ENCODE measurements at regions not wholly inside any gene's neighbourhood (a gene's known extent, or its start where the extent isn't known, plus 50 kb on each side); places are given as distances from the start of the nearest gene placed in this dataset.

- Histone ChIP-seq H3K27ac (ENCODE audit: low read depth, low read length) (no peak overlapping the region), H3K4me1 (ENCODE audit: control insufficient read depth, insufficient read depth, low read length, unreplicated experiment) (peaks cover 15% of the 10 kb centered on the region), H3K79me2 (ENCODE audit: control insufficient read depth, insufficient read depth, low read length, unreplicated experiment) (no peaks in the 10 kb centered on the region), H3K4me3 (ENCODE audit: low read depth, low read length) (no peak overlapping the region), H3K27me3 (ENCODE audit: insufficient read depth, low read length) (no peaks in the 10 kb centered on the region), H3K36me3 (ENCODE audit: insufficient read depth, low read length) (no peaks in the 10 kb centered on the region), H2AFZ (ENCODE audit: low read length, unreplicated experiment) (no peak overlapping the region)
These were observed 153.0 kb upstream of the ITGA4 start for GRCh38 chr2:181304011-181304844.

GRCh38 chr2:181305301-181306123 lies 151.7 kb upstream of the ITGA4 start:
- H3K4me3 ChIP-seq (ENCODE audit: low read depth, low read length), result no peak overlapping the region

GRCh38 chr2:181306785-181307184 lies 150.4 kb upstream of the ITGA4 start:
- Histone ChIP-seq H3K27ac (ENCODE audit: low read depth, low read length) (no peak overlapping the region), H3K27me3 (ENCODE audit: insufficient read depth, low read length) (no peaks in the 10 kb centered on the region), H3K4me1 (ENCODE audit: control insufficient read depth, insufficient read depth, low read length, unreplicated experiment) (peaks cover 15% of the 10 kb centered on the region), H3K36me3 (ENCODE audit: insufficient read depth, low read length) (no peaks in the 10 kb centered on the region), H3K79me2 (ENCODE audit: control insufficient read depth, insufficient read depth, low read length, unreplicated experiment) (no peaks in the 10 kb centered on the region), H3K4me3 (ENCODE audit: low read depth, low read length) (no peak overlapping the region), H2AFZ (ENCODE audit: low read length, unreplicated experiment) (peak overlapping the region; percentile 12)

More at GRCh38 chr2:181305301-181306123, 151.7 kb upstream of the ITGA4 start:
- Histone ChIP-seq H2AFZ (ENCODE audit: low read length, unreplicated experiment) (no peak overlapping the region), H3K4me1 (ENCODE audit: control insufficient read depth, insufficient read depth, low read length, unreplicated experiment) (peaks cover 15% of the 10 kb centered on the region), H3K27ac (ENCODE audit: low read depth, low read length) (no peak overlapping the region), H3K27me3 (ENCODE audit: insufficient read depth, low read length) (no peaks in the 10 kb centered on the region), H3K79me2 (ENCODE audit: control insufficient read depth, insufficient read depth, low read length, unreplicated experiment) (no peaks in the 10 kb centered on the region), H3K36me3 (ENCODE audit: insufficient read depth, low read length) (no peaks in the 10 kb centered on the region)

GRCh38 chr2:181307203-181307991 lies 149.8 kb upstream of the ITGA4 start:
- Histone ChIP-seq H3K27ac (ENCODE audit: low read depth, low read length) (no peak overlapping the region), H2AFZ (ENCODE audit: low read length, unreplicated experiment) (peak overlapping the region; percentile 12), H3K79me2 (ENCODE audit: control insufficient read depth, insufficient read depth, low read length, unreplicated experiment) (no peaks in the 10 kb centered on the region), H3K36me3 (ENCODE audit: insufficient read depth, low read length) (no peaks in the 10 kb centered on the region), H3K4me3 (ENCODE audit: low read depth, low read length) (no peak overlapping the region), H3K27me3 (ENCODE audit: insufficient read depth, low read length) (no peaks in the 10 kb centered on the region), H3K4me1 (ENCODE audit: control insufficient read depth, insufficient read depth, low read length, unreplicated experiment) (peaks cover 15% of the 10 kb centered on the region)

GRCh38 chr2:181308766-181309515 lies 148.2 kb upstream of the ITGA4 start:
- Histone ChIP-seq H3K79me2 (ENCODE audit: control insufficient read depth, insufficient read depth, low read length, unreplicated experiment) (no peaks in the 10 kb centered on the region), H3K36me3 (ENCODE audit: insufficient read depth, low read length) (no peaks in the 10 kb centered on the region), H3K4me3 (ENCODE audit: low read depth, low read length) (peak overlapping the region; percentile 25; the same call in 1 of the 2 replicates), H2AFZ (ENCODE audit: low read length, unreplicated experiment) (peak overlapping the region; percentile 82), H3K4me1 (ENCODE audit: control insufficient read depth, insufficient read depth, low read length, unreplicated experiment) (peaks cover 15% of the 10 kb centered on the region), H3K27ac (ENCODE audit: low read depth, low read length) (no peak overlapping the region), H3K27me3 (ENCODE audit: insufficient read depth, low read length) (no peaks in the 10 kb centered on the region)

GRCh38 chr2:181309586-181309985 lies 147.6 kb upstream of the ITGA4 start:
- H3K4me1 ChIP-seq (ENCODE audit: control insufficient read depth, insufficient read depth, low read length, unreplicated experiment), result peaks cover 15% of the 10 kb centered on the region
- H3K27me3 ChIP-seq (ENCODE audit: insufficient read depth, low read length), result no peaks in the 10 kb centered on the region
- H3K79me2 ChIP-seq (ENCODE audit: control insufficient read depth, insufficient read depth, low read length, unreplicated experiment), result no peaks in the 10 kb centered on the region
- H3K27ac ChIP-seq (ENCODE audit: low read depth, low read length), result no peak overlapping the region
- no peaks in the 10 kb centered on the region for H3K36me3 ChIP-seq (ENCODE audit: insufficient read depth, low read length)
- peak overlapping the region; percentile 25 for H3K4me3 ChIP-seq (ENCODE audit: low read depth, low read length)
- H2AFZ ChIP-seq (ENCODE audit: low read length, unreplicated experiment), result peak overlapping the region; percentile 82

GRCh38 chr2:181310967-181311366 lies 146.2 kb upstream of the ITGA4 start:
- Histone ChIP-seq H3K27me3 (ENCODE audit: insufficient read depth, low read length) (no peaks in the 10 kb centered on the region), H3K27ac (ENCODE audit: low read depth, low read length) (no peak overlapping the region), H3K79me2 (ENCODE audit: control insufficient read depth, insufficient read depth, low read length, unreplicated experiment) (no peaks in the 10 kb centered on the region), H2AFZ (ENCODE audit: low read length, unreplicated experiment) (no peak overlapping the region), H3K4me3 (ENCODE audit: low read depth, low read length) (no peak overlapping the region), H3K4me1 (ENCODE audit: control insufficient read depth, insufficient read depth, low read length, unreplicated experiment) (peaks cover 12% of the 10 kb centered on the region), H3K36me3 (ENCODE audit: insufficient read depth, low read length) (no peaks in the 10 kb centered on the region)

- H3K27ac ChIP-seq (ENCODE audit: low read depth, low read length), result no peak overlapping the region
These were observed 145.3 kb upstream of the ITGA4 start for GRCh38 chr2:181311837-181312236.

GRCh38 chr2:181312515-181312927 lies 144.7 kb upstream of the ITGA4 start:
- H2AFZ ChIP-seq (ENCODE audit: low read length, unreplicated experiment), result no peak overlapping the region
- H3K36me3 ChIP-seq (ENCODE audit: insufficient read depth, low read length), result no peaks in the 10 kb centered on the region
- H3K79me2 ChIP-seq (ENCODE audit: control insufficient read depth, insufficient read depth, low read length, unreplicated experiment), result no peaks in the 10 kb centered on the region
- H3K27ac ChIP-seq (ENCODE audit: low read depth, low read length), result no peak overlapping the region
- no peak overlapping the region for H3K4me3 ChIP-seq (ENCODE audit: low read depth, low read length)
- H3K27me3 ChIP-seq (ENCODE audit: insufficient read depth, low read length), result no peaks in the 10 kb centered on the region
- no peaks in the 10 kb centered on the region for H3K4me1 ChIP-seq (ENCODE audit: control insufficient read depth, insufficient read depth, low read length, unreplicated experiment)

More at GRCh38 chr2:181311837-181312236, 145.3 kb upstream of the ITGA4 start:
- Histone ChIP-seq H3K79me2 (ENCODE audit: control insufficient read depth, insufficient read depth, low read length, unreplicated experiment) (no peaks in the 10 kb centered on the region), H3K36me3 (ENCODE audit: insufficient read depth, low read length) (no peaks in the 10 kb centered on the region), H3K4me3 (ENCODE audit: low read depth, low read length) (no peak overlapping the region), H3K4me1 (ENCODE audit: control insufficient read depth, insufficient read depth, low read length, unreplicated experiment) (peaks cover 5% of the 10 kb centered on the region), H2AFZ (ENCODE audit: low read length, unreplicated experiment) (no peak overlapping the region), H3K27me3 (ENCODE audit: insufficient read depth, low read length) (no peaks in the 10 kb centered on the region)

- Histone ChIP-seq H3K79me2 (ENCODE audit: control insufficient read depth, insufficient read depth, low read length, unreplicated experiment) (no peaks in the 10 kb centered on the region), H3K4me3 (ENCODE audit: low read depth, low read length) (no peak overlapping the region), H3K27me3 (ENCODE audit: insufficient read depth, low read length) (no peaks in the 10 kb centered on the region), H2AFZ (ENCODE audit: low read length, unreplicated experiment) (no peak overlapping the region), H3K27ac (ENCODE audit: low read depth, low read length) (no peak overlapping the region), H3K4me1 (ENCODE audit: control insufficient read depth, insufficient read depth, low read length, unreplicated experiment) (no peaks in the 10 kb centered on the region), H3K36me3 (ENCODE audit: insufficient read depth, low read length) (no peaks in the 10 kb centered on the region)
These were observed 143.3 kb upstream of the ITGA4 start for GRCh38 chr2:181313845-181314244.
